ENCODE measurements at regions not wholly inside any gene's neighbourhood (a gene's known extent, or its start where the extent isn't known, plus 50 kb on each side); places are given as distances from the start of the nearest gene placed in this dataset.
"Not testable (repeated sequence)": the region's sequence is repeated elsewhere in the genome, so short reads cannot be mapped to it uniquely, and the experiment has no call there.

GRCh38 chr2:72078773-72079172 is 68.9 kb downstream of the CYP26B1 start:
- H3K9me3 ChIP-seq, result no peaks in the 10 kb centered on the region
- H3K4me1 ChIP-seq (replicated peaks), result no peaks in the 10 kb centered on the region
- H3K4me3 ChIP-seq, result no peak overlapping the region
- intact Hi-C loops (cut with DNase I), result no loop called here
- no peak overlapping the region for H3K27ac ChIP-seq
- H3K36me3 ChIP-seq, result no peaks in the 10 kb centered on the region
- H3K27me3 ChIP-seq (replicated peaks; ENCODE audit: insufficient read depth), result no peaks in the 10 kb centered on the region
- WGBS, result 88% methylated on average over 6 of the region's 6 CpGs
- DNase-seq (ENCODE audit: low spot score), result no peak
- no peak for TF ChIP-seq POLR2AphosphoS5 (IDR thresholded peaks at IDR 0.05)
- TF ChIP-seq CTCF (IDR thresholded peaks at IDR 0.05), result no peak
- no peak for TF ChIP-seq POLR2A (IDR thresholded peaks at IDR 0.05)

- H3K36me3 ChIP-seq, result no peaks in the 10 kb centered on the region
- DNase-seq (ENCODE audit: low spot score), result no peak
These were observed 69.9 kb downstream of the CYP26B1 start for GRCh38 chr2:72077702-72078169.

GRCh38 chr2:72073373-72073772 is 74.3 kb downstream of the CYP26B1 start:
- H3K27me3 ChIP-seq (replicated peaks; ENCODE audit: insufficient read depth); H3K36me3 ChIP-seq; intact Hi-C loops (cut with DNase I); DNase-seq (ENCODE audit: low spot score); H3K9me3 ChIP-seq; H3K4me1 ChIP-seq (replicated peaks); H3K4me3 ChIP-seq; H3K27ac ChIP-seq: not testable (repeated sequence)
- WGBS, result 79% methylated on average over 8 of the region's 8 CpGs

More at GRCh38 chr2:72077702-72078169, 69.9 kb downstream of the CYP26B1 start:
- 65% methylated on average over 1 of the region's 1 CpG for WGBS
- no peaks in the 10 kb centered on the region for H3K9me3 ChIP-seq
- TF ChIP-seq POLR2AphosphoS5 (IDR thresholded peaks at IDR 0.05), result no peak
- TF ChIP-seq POLR2A (IDR thresholded peaks at IDR 0.05), result no peak
- TF ChIP-seq CTCF (IDR thresholded peaks at IDR 0.05), result no peak
- H3K4me3 ChIP-seq, result no peak overlapping the region
- intact Hi-C loops (cut with DNase I), result no loop called here
- no peaks in the 10 kb centered on the region for H3K27me3 ChIP-seq (replicated peaks; ENCODE audit: insufficient read depth)
- no peaks in the 10 kb centered on the region for H3K4me1 ChIP-seq (replicated peaks)
- no peak overlapping the region for H3K27ac ChIP-seq

- 70% methylated on average over 10 of the region's 14 CpGs for WGBS
- H3K4me3 ChIP-seq; DNase-seq (ENCODE audit: low spot score); H3K27ac ChIP-seq; H3K27me3 ChIP-seq (replicated peaks; ENCODE audit: insufficient read depth); intact Hi-C loops (cut with DNase I); H3K36me3 ChIP-seq; H3K9me3 ChIP-seq; H3K4me1 ChIP-seq (replicated peaks): not testable (repeated sequence)
These were observed 83.5 kb downstream of the CYP26B1 start for GRCh38 chr2:72064197-72064596.

GRCh38 chr2:72062336-72062735 is 85.3 kb downstream of the CYP26B1 start:
- H3K27ac ChIP-seq, result no peak overlapping the region
- no peaks in the 10 kb centered on the region for H3K9me3 ChIP-seq
- no peak for DNase-seq (ENCODE audit: low spot score)
- no peaks in the 10 kb centered on the region for H3K27me3 ChIP-seq (replicated peaks; ENCODE audit: insufficient read depth)
- WGBS, result 78% methylated on average over 3 of the region's 3 CpGs
- TF ChIP-seq CTCF (IDR thresholded peaks at IDR 0.05) (no peak), POLR2AphosphoS5 (IDR thresholded peaks at IDR 0.05) (no peak), POLR2A (IDR thresholded peaks at IDR 0.05) (no peak)
- no peak overlapping the region for H3K4me3 ChIP-seq
- H3K4me1 ChIP-seq (replicated peaks), result no peaks in the 10 kb centered on the region
- no peaks in the 10 kb centered on the region for H3K36me3 ChIP-seq
- intact Hi-C loops (cut with DNase I), result no loop called here

GRCh38 chr2:72057308-72057707 is 90.4 kb downstream of the CYP26B1 start:
- 79% methylated on average over 1 of the region's 1 CpG for WGBS
- H3K9me3 ChIP-seq, result no peaks in the 10 kb centered on the region
- no peak overlapping the region for H3K4me3 ChIP-seq
- no peaks in the 10 kb centered on the region for H3K27me3 ChIP-seq (replicated peaks; ENCODE audit: insufficient read depth)
- H3K27ac ChIP-seq, result no peak overlapping the region
- H3K36me3 ChIP-seq, result no peaks in the 10 kb centered on the region
- DNase-seq (ENCODE audit: low spot score), result no peak
- intact Hi-C loops (cut with DNase I), result no loop called here
- H3K4me1 ChIP-seq (replicated peaks), result no peaks in the 10 kb centered on the region
- TF ChIP-seq POLR2A (IDR thresholded peaks at IDR 0.05) (no peak), CTCF (IDR thresholded peaks at IDR 0.05) (no peak)

All from prostate gland (tissue), 2 donors.